ENCODE measurements at regions not wholly inside any gene's neighbourhood (a gene's known extent, or its start where the extent isn't known, plus 50 kb on each side); places are given as distances from the start of the nearest gene placed in this dataset.

DNA sequence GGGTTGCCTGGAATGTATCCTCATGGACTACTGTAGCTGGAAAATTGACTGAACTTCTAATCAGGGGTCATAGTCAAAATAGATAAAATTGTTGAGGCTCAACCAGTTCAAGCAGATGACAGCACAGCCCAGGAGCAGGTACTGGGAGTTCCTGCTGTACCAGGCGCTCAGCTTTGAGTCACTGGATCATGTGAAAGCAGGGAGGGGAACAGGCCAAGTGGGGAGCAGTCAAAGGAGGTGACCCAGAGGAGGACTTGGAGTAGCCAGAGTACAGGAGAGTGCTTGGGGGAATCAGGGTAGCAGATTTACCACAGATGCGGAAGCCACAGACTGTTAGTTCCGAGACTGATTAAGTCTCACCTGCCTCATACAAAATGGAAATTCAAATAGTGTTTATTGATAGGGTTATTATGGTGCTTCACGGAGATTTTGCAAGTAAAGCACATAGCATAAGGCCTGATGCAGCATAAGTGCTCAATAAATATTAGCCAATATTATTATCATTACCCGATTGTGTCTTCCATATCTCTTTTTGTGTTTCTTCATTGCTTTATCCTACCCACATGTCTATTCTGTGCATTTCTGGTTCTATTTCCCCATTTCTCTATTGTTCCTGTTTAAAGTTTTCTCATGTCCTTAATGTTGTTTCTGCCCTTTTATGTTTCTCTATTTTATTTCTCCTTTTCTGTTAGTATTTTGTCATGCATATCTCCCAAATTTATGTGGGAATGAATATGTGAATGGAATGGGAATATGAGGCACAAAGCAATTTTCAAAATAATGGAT lies 369.2 kb upstream of the MCTP2 start:
- DNase-seq = no peak

- DNase-seq = peak; percentile 74
These were observed 369.9 kb upstream of the MCTP2 start for GRCh38 chr15:93861413-93861812.

DNA sequence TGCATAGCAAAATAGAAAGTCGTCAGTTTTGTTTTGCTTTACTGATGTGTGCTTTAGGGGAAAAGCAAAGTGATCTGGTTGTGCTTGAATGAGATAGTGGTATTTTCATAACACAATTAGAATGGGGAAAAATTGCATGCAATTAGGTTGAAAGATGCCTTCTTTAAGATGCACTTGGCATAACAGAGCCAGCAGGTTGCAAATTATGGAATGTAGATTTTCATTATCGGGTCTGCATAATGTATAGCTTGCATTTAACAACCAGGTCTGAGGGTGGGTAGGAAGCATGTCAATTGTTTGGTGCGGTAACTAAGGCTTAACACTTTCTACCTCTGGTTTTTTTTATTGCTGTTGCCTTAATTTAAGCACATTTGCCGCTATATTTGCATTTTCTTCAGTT lies 370.7 kb upstream of the MCTP2 start:
- no peak for DNase-seq

- no peak for DNase-seq
These were observed 372.2 kb upstream of the MCTP2 start for GRCh38 chr15:93859176-93859575.

DNA sequence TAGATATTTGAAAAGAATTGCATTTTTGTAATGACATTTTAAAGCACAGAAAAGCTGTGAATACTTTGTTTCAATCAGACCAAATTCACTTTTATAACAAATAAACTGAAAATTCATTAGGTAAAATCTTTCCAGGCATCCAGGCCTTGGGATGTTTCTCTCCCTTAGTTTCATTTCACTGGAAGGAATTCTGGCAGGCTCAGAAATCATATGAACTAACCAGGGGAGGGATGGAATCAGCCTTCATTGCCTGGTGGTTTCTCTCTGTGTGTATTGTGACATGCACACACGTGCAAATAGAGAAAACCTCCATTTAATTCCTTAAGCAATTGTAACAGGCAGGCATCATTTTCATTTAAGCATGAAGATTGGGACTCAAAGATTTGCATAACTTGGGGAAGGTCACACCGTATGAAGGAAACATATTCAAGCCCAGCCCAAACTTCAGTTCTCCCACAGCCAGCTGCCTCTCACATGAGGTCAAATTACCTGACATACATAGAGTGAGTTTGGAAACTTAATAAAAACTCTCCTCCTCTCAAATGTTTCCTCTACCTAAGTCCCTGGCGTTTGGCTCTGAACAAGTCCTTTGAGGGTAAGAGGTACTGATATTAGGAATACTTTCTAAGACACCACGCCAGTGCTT lies 376.1 kb upstream of the MCTP2 start:
- DNase-seq = no peak

- DNase-seq = no peak
These were observed 377.3 kb upstream of the MCTP2 start for GRCh38 chr15:93854088-93854487.

DNA sequence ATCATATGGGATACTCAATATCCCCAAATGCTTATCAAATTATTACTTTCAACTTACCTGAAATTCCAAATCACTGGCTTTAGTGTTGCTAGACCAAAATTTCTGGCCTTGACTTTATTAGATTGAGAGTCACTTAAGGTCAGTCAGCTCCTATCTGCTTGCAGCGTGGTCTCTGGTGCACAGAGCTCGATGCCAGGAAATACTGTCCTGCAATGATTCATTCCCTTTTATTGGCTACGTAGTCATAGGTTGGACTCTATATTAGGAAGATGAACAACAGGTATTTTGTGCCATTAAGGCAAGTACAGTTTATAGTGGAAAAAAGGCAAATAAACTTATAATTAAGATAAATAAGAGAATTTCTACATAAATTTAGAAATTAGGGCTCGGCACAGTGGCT lies 378.6 kb upstream of the MCTP2 start:
- no peak for DNase-seq

GRCh38 chr15:93848490-93848889 lies 382.9 kb upstream of the MCTP2 start:
- no peak for DNase-seq

GRCh38 chr15:93848076-93848475 lies 383.3 kb upstream of the MCTP2 start:
- no peak for DNase-seq

GRCh38 chr15:93846148-93846547 lies 385.2 kb upstream of the MCTP2 start:
- DNase-seq = no peak

DNA sequence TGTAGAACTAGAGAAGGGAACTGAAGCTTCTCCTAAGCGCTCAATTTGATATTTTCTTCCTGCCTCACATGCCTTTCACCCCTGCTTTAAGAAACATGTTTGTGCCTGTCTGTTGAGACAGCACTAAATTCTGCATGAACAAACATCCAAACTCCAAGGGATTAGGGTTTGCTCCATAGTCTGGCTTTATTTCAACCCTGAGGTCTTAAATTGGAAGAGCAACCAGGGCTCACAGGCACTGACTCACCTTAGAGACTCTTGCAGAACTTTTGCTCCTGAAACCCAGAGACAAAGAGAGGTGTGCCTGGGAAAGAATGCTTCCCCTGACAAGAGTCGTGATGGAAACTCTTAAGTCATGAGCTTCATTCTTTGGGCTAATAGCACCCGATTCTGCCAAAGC lies 393.9 kb upstream of the MCTP2 start:
- DNase-seq = no peak

DNA sequence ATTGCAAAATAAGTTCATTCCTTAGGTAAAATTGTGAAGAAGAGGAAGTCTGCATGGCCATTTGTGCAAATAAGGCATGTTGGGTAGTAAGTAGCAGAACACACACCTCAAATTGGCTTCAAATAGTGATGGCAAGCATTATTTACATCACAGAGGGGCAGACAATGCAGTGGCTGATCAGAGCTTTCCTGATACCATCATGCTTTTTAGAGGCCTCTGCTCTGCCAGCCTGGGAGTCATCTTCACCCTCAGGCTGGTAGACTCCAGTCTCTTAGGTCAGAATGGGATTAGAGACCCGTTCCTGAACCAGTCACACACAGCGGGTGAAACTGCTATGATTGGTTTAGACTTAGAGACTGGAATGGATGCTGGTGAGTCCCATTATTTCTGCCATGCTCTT lies 396.0 kb upstream of the MCTP2 start:
- no peak for DNase-seq

GRCh38 chr15:93831641-93832040 lies 399.7 kb upstream of the MCTP2 start:
- no peak for DNase-seq

GRCh38 chr15:93830221-93831080 lies 400.9 kb upstream of the MCTP2 start:
- DNase-seq = no peak

GRCh38 chr15:93829115-93829870 lies 402.1 kb upstream of the MCTP2 start:
- DNase-seq = peak; percentile 79

- DNase-seq = no peak
These were observed 404.6 kb upstream of the MCTP2 start for GRCh38 chr15:93826790-93827189.

- no peak for DNase-seq
These were observed 405.1 kb upstream of the MCTP2 start for GRCh38 chr15:93826293-93826692.

- DNase-seq = no peak
These were observed 405.7 kb upstream of the MCTP2 start for GRCh38 chr15:93825682-93826081.

GRCh38 chr15:93823971-93824913 lies 407.1 kb upstream of the MCTP2 start:
- no peak for DNase-seq

DNA sequence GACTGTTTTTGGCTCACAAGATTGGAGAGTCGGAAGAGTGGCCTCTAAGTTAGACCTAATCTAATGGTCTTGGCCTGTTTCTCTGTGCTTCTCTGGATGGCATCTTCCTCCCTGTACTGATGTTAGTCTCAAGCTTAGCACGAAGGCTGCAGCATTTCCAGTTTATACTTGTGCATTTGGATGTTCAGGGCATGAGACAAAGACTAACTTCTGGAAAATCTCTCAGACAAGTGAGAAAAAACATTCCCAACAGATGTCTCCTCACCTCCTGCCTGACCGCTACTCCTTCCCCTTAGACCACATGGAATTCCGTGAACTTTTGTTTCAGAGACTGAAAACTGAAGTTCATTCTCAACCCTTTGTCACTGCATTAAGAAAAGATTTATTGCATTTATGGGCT lies 410.8 kb upstream of the MCTP2 start:
- no peak for DNase-seq

DNA sequence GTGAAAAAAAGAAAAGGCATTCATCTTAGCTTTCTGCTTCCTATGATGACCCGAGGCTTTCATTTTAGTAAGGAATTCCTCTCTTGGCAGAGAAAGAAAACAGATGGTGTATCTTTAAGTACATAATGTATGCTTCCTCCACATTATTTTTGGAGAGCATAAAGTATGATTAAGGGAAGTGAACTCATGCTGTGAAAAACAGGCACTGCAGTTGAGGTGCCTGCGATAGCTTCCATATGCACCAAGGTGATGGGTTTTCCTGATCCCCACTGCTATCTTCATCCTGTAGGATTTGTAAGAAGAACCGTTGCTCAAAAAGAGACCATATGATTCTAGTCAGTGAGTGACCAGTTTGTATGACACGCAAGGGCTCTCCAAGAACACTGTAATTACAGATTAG lies 411.5 kb upstream of the MCTP2 start:
- DNase-seq = no peak

DNA sequence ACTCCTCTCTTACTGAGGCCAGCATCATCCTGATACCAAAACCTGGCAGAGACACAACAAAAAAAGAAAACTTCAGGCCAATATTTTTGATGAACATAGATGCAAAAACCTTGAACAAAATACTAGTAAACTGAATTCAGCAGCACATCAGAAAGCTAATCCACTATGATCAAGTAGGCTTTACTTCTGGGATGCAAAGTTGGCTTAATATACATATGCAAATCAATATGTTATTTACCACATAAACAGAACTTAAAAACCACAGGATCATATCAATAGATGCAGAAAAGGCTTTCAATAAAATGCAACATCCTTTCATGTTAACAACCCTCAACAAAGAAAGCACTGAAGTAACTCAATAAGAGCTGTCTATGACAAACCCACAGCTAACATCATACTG lies 414.5 kb upstream of the MCTP2 start:
- DNase-seq = no peak

Data from hematopoietic multipotent progenitor cell treated with erythropoietin and hydrocortisone succinate and interleukin-3 and kit ligand, for 8 days (in vitro differentiated cells).